ENCODE measurements at regions not wholly inside any gene's neighbourhood (a gene's known extent, or its start where the extent isn't known, plus 50 kb on each side); places are given as distances from the start of the nearest gene placed in this dataset.

GRCh38 chr12:58523360-58523759 lies 396.9 kb downstream of the LRIG3 start:
- TF ChIP-seq CTCF (IDR thresholded peaks at IDR 0.05; ENCODE audit: low read depth, low read length), result no peak
- no peak for TF ChIP-seq EZH2phosphoT487 (IDR thresholded peaks at IDR 0.05; ENCODE audit: low read depth)
